NCI-H2107 treated with DMSO at 0.1 percent for 48 hours (cell line): ENCODE measurements at regions not wholly inside any gene's neighbourhood (a gene's known extent, or its start where the extent isn't known, plus 50 kb on each side); places are given as distances from the start of the nearest gene placed in this dataset.
"Not testable (repeated sequence)": the region's sequence is repeated elsewhere in the genome, so short reads cannot be mapped to it uniquely, and the experiment has no call there.

Source experiments
- DNase-seq: peaks from one replicate; lab custom pipeline; 2025; ENCODE audit not compliant: unreplicated experiment; lab: John Stamatoyannopoulos, UW

GRCh38 chr9:86500667-86501435 lies 146.6 kb upstream of the TUT7 start:
- DNase-seq = no peak

GRCh38 chr9:86500031-86500430 lies 145.8 kb upstream of the TUT7 start:
- DNase-seq = no peak

GRCh38 chr9:86494644-86495111 lies 140.5 kb upstream of the TUT7 start:
- no peak for DNase-seq

DNA sequence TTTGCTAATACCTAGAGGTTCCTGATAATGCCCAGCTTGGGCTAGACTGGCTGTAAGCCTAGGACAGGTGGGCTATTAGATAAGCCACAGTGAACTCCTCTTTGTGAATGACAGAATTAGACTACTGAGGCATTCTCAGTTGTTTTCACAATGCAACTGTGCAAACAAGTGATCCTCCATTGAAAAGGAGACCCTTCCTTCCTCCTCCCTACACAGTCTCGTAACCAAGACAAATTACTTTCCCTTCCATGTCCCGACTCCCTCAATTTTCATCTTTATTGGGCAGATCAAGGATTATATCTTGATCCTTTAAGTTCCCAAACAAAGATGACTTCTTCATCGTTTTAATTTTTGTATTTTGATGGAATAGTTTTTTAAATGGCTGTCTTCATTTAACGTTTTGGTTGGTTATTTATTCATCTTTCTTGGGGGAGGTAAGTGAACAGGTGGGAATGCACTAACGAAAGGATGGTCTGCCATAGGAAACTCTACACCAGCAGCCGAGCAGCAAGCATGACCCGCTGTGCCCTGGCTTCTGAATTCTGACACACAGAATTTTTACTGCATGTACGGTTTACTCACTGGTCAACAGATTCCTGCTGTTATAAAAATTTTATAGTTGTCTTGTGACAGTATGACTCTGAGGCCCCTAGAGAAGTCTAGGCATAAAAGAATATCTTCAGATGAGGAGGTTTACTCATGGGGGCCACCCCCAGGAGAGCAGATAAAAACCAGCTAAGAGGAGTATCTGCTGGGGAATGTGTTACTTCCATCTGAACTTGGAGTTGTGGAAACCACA lies 137.5 kb upstream of the TUT7 start:
- no peak for DNase-seq

GRCh38 chr9:86488794-86489193 lies 134.6 kb upstream of the TUT7 start:
- DNase-seq = no peak

- DNase-seq = no peak
Observed at GRCh38 chr9:86488345-86488744, 134.1 kb upstream of the TUT7 start.

DNA sequence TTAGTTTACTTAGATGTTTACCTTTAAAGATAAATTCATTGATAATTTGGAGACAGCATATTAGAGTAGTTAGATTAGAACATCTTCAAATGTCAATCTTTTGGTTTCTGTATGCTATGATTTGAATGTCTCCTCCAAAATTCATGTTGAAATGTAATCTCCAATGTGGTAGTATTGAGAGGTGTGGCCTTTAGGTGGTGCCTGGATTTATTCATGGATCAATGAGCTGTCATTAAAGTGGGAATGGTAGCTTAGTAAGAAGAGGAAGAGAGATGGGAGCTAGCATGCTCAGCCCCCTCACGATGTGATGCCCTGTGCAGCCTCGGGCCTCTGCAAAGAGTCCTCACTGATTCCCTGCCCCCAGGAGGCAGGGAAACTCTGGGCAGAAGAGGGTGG lies 133.6 kb upstream of the TUT7 start:
- DNase-seq = no peak

GRCh38 chr9:86486891-86487837 lies 133.0 kb upstream of the TUT7 start:
- no peak for DNase-seq

DNA sequence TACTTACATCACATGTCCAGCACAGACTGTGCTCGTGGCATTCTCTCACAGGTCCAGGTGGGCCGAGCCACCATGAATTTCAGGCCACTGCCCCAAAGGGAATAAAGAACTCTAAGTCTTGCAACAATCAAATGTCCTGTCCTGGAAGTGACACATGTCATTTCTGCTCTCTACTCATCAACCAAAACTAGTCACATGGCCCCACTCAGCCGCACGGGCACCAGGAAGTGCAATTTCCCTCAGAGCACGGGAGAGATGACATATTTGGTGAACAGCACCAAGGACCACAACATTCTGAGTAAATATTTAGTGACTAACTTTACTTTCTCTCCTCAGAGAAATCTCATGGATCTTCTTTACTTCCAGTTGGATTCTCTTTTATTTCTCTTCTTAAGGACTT lies 131.1 kb upstream of the TUT7 start:
- no peak for DNase-seq

- DNase-seq = no peak
Observed at GRCh38 chr9:86483496-86483895, 129.3 kb upstream of the TUT7 start.

- DNase-seq = no peak
Observed at GRCh38 chr9:86481466-86481865, 127.3 kb upstream of the TUT7 start.

- not testable (repeated sequence) for DNase-seq
Observed at GRCh38 chr9:86475255-86475654, 121.0 kb upstream of the TUT7 start.

DNA sequence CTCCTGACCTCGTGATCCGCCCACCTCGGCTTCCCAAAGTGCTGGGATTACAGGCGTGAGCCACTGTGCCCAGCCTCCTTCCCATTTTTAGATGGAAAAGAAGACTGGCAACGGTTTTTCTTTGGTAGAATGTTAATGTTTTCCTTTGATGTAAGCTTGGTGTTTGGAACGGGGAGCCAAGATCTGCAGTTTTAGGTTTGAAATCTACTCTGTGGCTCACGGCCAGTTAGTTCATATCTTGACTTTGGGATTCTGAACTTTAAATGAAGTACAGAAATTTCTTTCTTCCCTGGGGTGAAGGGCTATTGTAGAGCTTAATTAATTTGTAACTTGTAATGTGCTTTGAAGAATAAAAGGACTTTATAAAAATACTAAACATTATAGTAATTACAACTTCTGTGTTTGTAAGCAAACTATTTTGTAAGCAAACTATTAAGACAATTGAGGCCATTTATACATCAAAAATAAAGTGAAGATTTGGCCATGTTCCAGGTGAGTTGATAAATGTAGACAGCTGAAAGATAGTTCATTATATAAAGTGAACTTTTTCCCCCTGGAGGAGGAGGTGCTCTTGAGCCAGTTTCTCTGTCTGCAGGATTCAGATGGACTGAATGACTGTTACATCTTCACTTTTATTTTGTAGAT lies 117.1 kb upstream of the TUT7 start:
- no peak for DNase-seq

- DNase-seq = no peak
Observed at GRCh38 chr9:86470326-86470725, 116.1 kb upstream of the TUT7 start.

DNA sequence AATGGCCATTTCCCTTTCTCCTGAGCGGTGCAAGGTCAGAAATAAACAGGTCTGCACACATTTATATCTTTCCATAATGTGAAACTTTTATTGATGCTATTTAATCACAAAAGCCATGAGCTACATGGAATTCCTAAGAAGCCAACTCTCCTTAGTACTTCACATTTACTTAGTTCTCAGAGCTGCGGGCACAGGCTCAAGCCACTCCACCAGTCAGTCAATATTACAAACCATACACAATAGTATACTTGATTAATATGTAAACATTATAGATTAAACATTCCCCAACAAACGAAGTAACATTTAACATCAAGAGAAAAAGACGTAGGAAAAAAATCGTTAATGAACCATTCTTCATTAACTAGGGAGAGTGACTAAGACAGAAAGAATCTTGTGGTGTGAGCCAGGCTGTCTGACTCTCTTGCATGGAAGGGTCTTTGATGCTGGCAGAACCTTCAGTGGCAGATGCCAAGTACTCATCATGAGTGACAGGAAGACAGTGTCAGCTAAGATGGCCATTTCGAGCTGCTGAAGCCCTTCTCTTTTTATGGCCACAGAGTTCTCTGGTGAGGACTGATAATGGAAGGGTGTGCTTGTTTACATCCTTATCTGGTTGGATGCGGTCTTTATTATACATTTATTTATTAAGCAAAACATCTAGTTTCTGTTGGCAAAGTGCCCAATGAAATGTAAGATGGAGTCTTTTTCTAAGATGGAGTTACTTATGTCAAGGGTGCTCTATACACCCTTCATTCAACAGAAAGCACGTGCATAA lies 115.5 kb upstream of the TUT7 start:
- no peak for DNase-seq

DNA sequence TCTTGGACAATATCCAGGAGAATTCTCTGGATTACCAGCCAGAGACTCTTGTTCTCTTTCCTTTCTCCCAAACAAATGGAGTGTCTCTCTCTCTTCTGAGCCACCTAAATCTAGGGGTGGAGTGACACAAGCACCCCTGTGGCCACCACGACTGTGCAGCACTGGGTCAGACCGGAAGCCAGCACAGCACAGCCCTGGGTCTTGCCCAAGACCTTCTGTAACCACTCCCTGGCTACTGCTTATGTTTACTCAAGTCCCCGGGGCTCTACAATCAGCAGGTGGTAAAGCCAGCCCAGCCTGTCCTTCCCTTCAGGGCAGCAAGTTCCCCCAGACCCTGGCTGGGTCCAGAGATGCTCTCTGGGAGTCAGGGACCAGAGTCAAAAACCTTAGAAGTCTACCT lies 110.0 kb upstream of the TUT7 start:
- no peak for DNase-seq

- DNase-seq = no peak
Observed at GRCh38 chr9:86460216-86461002, 106.2 kb upstream of the TUT7 start.

- DNase-seq = no peak
Observed at GRCh38 chr9:86459599-86460155, 105.5 kb upstream of the TUT7 start.

DNA sequence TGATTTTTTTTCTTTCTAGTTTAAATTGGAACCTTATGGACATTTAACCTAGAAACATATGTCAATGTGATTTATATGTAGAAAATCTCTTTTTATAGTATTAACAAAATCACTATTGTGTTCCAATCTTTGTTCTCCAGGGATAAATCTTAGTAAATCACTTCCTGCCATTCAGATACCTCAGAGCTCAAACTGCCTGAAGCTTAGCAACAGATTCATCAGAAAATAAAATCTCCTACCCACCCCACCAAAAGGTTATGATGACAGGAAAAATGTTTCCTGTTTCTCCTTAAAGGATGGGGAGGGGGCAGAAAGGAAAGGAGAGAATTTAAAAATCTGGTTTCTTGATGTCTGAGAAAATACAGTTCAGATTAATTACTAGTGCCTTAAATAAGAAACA lies 105.0 kb upstream of the TUT7 start:
- DNase-seq = no peak
